ENCODE measurements at regions not wholly inside any gene's neighbourhood (a gene's known extent, or its start where the extent isn't known, plus 50 kb on each side); places are given as distances from the start of the nearest gene placed in this dataset.
A peak's percentile ranks its signal among the peaks of the same experiment; 100 is the strongest.

DNA sequence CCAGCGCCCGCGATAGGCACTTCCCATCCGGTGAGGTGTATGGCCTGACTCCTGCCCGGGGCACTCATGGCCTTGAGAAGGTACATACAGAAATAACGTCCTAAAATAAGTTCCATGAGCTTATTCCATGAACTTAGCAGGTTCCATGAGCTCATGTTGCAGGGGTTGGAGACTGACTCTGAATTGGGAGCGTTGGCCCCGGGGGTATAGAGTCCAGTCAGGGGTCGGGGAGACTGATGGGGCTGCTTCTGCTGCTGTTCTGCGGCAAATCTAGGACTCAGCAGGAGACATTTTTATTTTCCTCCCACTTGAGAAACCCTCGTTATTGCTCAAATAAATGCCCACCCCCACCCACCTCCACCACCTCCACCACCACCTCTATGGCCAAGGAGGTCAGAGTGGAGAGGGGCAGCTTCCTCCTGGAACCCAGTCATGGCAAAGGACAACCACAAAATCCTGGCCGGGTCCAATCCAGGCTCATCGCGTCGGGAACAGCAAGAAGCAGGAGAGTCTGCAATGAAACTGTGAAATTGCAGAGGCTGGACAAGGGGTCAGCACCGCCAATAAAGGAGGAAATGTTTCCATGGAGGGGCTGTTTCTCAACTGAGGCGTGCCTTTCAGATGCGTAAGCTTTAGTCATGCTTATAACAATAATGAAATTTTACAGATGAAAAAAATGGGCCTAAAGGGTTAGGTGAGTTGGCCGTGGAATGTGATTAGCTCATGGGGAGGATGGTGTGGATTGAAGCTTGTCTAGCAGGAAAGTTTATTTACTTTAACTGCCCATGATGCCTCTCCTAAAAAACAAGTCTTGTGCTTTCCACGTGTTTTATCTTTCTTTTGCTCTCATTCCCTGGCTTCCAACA lies 136.6 kb upstream of the ALKAL2 start:
- DNase-seq = no peak

DNA sequence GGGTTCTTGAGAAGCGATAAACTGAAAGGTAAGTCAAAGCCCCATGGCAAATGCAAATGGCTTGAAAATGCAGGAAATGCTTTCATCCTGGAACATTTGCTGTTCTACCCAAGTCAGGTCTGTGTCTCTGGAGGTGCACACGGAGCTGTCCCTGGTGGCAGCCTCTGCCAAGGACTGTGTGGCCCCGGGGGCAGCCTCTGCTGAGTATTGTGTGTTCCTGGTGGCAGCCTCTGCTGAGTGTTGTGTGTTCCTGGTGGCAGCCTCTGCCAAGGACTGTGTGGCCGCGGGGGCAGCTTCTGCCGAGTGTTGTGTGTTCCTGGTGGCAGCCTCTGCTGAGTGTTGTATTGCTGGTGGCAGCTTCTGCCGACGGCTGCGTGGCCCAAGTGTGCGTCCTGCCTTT lies 135.6 kb upstream of the ALKAL2 start:
- no peak for DNase-seq

DNA sequence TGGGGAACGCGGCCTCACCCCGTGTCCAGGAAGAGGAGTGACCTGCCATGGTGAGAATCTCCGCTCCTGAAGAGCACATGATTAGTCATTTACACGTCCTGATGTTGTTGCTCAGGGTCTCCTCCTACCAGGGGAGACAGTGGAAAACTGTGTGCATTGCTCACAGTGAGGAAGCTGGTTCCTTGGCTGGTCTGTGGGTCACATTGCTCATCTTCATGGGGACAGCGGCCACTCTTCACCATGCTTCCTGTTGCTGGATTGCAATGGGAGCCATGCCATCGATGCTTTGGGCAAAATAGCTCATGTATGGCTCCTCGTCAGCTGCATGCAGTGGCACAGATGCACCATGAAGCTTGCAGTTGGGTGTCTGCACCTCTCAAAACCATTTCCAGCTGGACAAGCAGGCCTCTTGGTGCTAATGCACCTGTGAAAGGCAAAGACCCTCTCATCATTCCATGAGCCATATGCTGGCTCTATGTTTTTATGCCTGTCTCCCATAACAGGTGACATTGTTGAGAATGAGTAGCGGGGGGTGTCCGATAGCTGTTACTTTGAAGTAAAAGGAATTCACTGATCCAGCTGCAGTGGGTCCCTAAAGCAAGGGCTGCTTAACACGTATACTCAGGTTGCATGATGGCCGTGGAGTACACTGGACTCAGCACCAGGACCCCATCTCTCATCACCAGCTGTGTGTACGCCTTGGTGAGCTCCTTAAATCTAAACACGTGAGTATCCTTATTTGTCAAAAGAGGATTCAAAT lies 135.0 kb upstream of the ALKAL2 start:
- no peak for DNase-seq

DNA sequence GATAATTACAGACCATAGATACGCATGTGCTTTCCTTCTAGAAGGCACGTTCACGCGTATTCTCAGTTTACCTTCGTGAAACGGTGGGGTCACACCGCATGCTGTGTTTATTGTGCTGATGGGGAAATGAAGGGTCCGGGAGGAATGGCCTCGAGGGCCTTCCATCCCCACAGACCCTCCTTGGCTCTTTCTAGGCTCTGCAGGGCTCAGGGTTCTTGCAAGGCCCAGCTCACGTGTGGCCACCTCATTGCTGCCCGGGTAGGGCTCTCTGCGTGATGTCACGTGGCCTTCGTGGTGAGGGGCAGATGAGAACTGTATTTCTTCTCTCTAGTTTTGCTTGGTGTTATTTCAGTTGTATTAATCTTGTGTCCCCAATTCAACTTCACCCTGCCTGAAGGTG lies 133.5 kb upstream of the ALKAL2 start:
- no peak for DNase-seq

- no peak for DNase-seq
Measured at GRCh38 chr2:419687-420317, 131.9 kb upstream of the ALKAL2 start.

- no peak for DNase-seq
Measured at GRCh38 chr2:417662-418061, 129.8 kb upstream of the ALKAL2 start.

GRCh38 chr2:417006-417405 lies 129.1 kb upstream of the ALKAL2 start:
- no peak for DNase-seq

DNA sequence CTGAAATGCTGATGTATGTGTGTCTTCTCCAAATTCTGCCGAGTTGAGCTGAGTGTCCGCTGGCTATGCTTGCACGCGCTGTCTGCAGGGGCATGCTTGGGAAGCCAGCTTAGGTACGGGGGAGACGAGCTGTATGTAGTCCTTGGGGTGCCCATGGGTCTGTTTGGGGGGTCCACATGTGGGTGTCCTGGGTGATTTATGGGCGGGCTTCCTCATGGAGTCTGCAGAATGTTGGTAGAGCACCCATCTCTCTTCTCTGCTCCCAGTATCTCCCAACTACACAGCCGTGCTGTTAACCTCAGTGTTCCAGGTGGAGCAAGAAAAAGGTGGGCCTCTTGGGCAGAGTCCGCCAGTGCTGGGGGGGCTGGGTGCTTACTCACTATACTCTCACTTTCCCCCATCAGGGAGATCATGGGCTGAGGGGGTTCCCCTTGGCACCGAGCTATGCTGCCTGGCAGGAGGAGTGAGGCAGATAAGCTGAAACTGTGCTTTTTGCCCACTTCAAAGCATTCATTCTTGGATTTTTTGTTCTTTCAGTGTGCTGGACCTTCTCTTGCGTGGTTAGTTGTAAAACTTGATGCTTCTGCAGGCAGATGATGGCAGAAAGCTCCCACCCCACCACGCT lies 128.2 kb upstream of the ALKAL2 start:
- no peak for DNase-seq

DNA sequence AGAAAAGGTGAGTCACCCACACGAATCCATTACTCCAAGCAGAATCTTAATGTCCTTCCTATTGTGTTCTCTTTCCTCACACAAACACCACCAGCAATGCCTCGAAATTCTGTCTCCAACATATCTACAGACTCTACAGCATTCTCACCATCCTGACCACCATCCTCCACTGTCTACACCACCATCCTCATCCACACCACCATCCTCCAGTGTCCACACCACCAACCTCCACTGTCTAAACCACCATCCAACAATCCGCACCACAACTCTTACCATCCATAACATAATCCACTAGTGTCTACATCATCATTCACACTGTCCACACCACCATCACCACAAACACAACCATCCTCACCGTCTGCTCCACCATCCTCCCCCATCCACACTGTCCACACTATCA lies 121.6 kb upstream of the ALKAL2 start:
- DNase-seq = no peak

DNA sequence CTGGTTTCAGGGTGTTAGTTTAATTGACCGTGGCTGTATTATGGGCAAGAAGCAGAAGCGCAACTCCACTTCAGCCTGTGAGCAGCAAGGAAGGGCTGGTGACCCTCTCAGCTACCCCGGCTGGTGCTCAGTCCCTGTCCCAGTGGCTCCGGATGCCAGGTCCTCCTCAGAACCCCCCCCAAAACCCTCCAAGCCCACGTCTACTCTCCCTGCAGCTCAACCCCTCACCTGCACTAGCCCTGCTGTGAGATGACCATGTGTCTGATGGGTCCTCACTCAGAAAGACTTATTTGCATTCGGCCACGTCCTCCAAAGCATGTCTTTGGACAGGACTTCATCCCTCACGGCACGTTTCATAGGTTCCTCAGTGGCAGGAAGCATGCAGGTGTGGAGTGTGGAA lies 119.7 kb upstream of the ALKAL2 start:
- DNase-seq = no peak

- DNase-seq = peak in 1 of 2 experiments; percentile 70
Measured at GRCh38 chr2:406876-407275, 119.0 kb upstream of the ALKAL2 start.

- DNase-seq = no peak
Measured at GRCh38 chr2:406231-406630, 118.3 kb upstream of the ALKAL2 start.

DNA sequence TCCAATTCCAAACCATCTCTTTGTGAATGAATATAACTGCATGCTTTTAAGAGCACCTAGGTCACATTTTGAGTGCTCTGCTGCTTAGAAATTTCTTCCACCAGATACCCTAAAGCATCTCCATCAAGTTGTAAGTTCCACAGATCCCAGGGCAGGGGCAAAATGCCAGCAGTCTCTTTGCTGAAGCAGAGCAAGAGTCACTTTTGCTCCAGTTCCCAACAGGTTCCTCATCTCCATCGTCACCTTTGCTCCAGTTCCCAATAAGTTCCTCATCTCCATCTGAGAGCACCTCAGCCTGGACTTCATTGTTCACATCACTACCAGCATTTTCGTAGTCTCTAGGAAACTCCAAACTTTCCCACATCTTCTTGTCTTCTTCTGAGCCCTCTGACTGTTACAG lies 116.7 kb upstream of the ALKAL2 start:
- DNase-seq = no peak

- no peak for DNase-seq
Measured at GRCh38 chr2:403682-404081, 115.8 kb upstream of the ALKAL2 start.

- no peak for DNase-seq
Measured at GRCh38 chr2:402721-403120, 114.8 kb upstream of the ALKAL2 start.

- no peak for DNase-seq
Measured at GRCh38 chr2:402206-402605, 114.3 kb upstream of the ALKAL2 start.

DNA sequence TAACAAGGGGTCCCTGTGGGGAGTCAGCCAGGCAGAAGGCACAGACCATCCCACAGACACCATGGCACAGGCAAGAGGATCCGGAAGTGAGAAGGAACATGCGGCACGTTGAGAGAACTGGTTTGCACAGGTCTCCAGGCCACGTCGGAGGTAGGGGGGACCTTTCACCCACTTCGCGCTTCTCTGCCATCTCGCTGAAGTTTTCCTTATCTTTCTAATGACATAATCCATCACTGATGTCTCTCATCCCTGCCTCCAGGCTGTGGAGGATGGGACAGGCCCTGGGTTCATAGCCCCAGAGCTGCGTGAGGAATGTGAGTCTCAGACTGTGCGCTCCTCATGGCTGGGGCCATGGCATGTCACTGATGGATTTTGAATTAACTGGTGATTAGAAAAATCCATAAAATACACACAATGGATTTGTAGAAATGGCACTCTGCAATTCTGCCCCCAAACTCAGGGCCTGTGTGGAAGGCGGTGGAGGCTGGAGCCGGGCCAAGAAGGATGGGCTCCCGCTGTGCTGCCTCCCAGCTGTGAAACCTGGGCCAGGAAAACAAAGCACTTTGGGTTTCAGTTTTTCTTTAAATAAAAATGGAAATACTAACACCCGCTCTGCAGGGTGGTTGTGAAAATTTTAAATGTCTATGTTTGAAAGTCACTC lies 113.3 kb upstream of the ALKAL2 start:
- DNase-seq = peak in 1 of 2 experiments; percentile 8

- DNase-seq = no peak
Measured at GRCh38 chr2:397926-398325, 110.0 kb upstream of the ALKAL2 start.

DNA sequence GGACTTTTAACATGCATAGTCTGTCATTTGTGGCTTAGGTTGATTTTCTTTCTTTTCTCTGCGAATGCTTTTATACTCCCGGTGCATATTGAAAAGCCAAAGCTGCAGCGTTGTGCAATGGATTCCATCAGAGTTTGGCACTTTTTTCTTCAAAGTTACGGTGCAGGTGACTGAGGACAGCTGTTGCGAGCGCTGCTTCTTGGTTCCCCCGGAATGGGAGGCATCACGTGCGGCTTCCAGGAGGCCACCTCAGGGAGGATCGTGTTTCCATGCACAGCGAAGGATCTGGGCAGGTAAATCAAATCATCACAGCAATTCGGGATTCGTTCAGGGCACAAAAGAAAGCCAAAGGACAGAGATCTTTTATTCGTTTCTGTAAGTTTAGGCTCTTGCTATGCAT lies 109.6 kb upstream of the ALKAL2 start:
- DNase-seq = no peak

DNA sequence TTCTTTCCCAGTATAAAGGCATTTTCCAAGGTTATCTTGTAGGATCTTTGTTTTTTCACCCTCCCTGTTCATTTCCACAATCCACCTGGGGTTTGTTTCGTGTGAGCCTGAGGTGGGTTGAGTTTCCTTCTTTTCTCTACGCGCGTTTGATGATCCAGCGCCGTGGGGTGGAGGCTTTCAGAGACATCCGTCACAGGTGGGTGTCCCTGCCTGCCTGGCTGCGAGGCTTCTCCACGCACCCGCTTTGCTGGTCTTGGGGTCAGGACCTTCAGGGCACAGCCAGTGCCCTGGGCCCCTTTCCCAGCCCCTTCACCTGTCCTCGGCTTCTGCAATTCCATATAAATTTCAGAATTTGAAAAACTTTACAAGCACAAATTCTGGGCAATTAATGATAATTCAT lies 109.0 kb upstream of the ALKAL2 start:
- DNase-seq = no peak

DNA sequence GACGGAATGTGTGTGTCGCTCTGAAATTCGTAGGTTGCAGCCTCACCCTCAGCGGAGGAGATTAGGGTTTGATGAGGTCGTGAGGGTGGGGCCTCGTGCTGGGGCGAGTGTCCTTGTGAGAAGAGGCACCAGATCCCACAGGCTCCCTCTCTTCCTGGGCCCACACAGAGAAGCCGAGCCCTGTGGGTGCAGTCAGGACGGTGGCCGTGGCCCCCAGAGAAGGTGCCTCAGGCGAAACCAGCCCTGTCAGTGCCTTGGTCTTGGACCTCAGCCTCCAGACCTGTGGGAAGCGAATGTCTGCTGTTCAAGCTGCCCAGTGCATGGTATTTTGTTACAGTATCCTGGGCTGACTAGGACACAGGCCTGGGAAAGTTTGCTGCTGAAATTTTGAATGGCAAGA lies 108.0 kb upstream of the ALKAL2 start:
- no peak for DNase-seq
